PFSK-1 (cell line): ENCODE measurements at regions not wholly inside any gene's neighbourhood (a gene's known extent, or its start where the extent isn't known, plus 50 kb on each side); places are given as distances from the start of the nearest gene placed in this dataset.

Source experiments
- FOXP2 ChIP-seq: optimal IDR thresholded peaks from 2 replicates; pipeline ENCODE3; 2011; ENCODE audit warnings: borderline replicate concordance, control low read depth, inconsistent platforms; ENCODE audit not compliant: insufficient read depth; ENCODE audit errors: extremely low read length, extremely low read depth
- POLR2AphosphoS5 ChIP-seq: IDR thresholded peaks from 2 replicates; pipeline ENCODE4 v1.6.1; 2012; ENCODE audit warnings: low read depth, mild to moderate bottlenecking, control low read depth, low read length, moderate library complexity
- SIN3A ChIP-seq: IDR thresholded peaks from 2 replicates; pipeline ENCODE4 v1.6.1; 2012; ENCODE audit warnings: mild to moderate bottlenecking, low read length, moderate library complexity, borderline replicate concordance; ENCODE audit not compliant: insufficient read depth
- TAF1 ChIP-seq: IDR thresholded peaks from 2 replicates; pipeline ENCODE4 v1.6.1; 2012; ENCODE audit warnings: low read length, control low read depth, borderline replicate concordance; ENCODE audit not compliant: insufficient read depth
- TF ChIP-seq, protein P1 (sequence below), 2 experiments: IDR thresholded peaks; 2 replicates each; pipeline versions ENCODE4 v1.6.1 to v1.8.0; 2011 to 2012; ENCODE audit warnings: low read depth in 2 of 2, low read length in 2 of 2, control low read depth in 1 of 2, inconsistent platforms in 1 of 2, mild to moderate bottlenecking in 1 of 2, moderate library complexity in 1 of 2; ENCODE audit not compliant: insufficient read depth in 1 of 2

DNA sequence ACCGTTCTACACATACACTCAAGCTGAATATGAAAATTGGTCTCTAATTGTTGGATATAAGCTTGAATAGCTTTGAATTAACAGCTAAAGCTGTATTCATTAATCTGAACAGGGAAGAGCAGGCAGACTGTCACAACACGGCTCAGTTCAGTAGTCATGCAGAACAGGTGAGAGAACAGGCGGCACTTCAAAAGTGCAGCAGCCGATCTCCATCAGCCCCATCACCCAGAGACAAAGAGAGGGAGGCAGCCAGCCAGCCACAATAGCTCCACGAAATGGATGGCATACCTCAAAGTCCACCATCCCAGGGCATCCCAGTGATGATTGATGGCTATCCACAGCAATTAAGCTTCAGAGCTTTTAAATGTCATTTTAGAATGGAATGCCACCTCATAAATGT is 419.2 kb downstream of the OLFM4 start:
- TF ChIP-seq FOXP2 (no peak), POLR2AphosphoS5 (no peak), TAF1 (no peak), SIN3A (no peak)
- TF ChIP-seq, protein P1, sequence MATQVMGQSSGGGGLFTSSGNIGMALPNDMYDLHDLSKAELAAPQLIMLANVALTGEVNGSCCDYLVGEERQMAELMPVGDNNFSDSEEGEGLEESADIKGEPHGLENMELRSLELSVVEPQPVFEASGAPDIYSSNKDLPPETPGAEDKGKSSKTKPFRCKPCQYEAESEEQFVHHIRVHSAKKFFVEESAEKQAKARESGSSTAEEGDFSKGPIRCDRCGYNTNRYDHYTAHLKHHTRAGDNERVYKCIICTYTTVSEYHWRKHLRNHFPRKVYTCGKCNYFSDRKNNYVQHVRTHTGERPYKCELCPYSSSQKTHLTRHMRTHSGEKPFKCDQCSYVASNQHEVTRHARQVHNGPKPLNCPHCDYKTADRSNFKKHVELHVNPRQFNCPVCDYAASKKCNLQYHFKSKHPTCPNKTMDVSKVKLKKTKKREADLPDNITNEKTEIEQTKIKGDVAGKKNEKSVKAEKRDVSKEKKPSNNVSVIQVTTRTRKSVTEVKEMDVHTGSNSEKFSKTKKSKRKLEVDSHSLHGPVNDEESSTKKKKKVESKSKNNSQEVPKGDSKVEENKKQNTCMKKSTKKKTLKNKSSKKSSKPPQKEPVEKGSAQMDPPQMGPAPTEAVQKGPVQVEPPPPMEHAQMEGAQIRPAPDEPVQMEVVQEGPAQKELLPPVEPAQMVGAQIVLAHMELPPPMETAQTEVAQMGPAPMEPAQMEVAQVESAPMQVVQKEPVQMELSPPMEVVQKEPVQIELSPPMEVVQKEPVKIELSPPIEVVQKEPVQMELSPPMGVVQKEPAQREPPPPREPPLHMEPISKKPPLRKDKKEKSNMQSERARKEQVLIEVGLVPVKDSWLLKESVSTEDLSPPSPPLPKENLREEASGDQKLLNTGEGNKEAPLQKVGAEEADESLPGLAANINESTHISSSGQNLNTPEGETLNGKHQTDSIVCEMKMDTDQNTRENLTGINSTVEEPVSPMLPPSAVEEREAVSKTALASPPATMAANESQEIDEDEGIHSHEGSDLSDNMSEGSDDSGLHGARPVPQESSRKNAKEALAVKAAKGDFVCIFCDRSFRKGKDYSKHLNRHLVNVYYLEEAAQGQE (IDR thresholded peaks at IDR 0.05; ENCODE audit: insufficient read depth in 1 of 2, low read depth in 2 of 2, low read length in 2 of 2), result no peak

DNA sequence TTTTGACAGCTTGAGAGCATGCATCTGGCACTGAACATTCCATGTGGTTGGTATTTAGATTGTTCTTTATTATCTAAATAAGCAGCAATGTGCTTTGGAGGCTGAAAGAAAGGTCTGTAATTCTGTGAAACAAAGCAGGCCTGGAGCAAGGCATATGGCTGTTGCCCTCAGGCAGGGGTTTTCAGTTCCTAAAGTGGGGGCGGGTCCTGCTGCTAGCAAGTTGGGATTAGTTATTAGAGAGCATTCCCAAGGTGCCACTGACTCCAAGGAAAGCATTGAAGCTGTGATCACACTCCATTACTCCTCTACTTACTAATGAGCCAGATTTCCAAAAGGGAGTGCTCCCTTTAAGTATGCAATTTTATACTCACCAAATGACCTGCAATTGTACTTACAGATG is 432.2 kb downstream of the OLFM4 start:
- TF ChIP-seq FOXP2, result no peak
- TF ChIP-seq SIN3A, result no peak
- TF ChIP-seq POLR2AphosphoS5, result no peak
- TF ChIP-seq, protein P1 (IDR thresholded peaks at IDR 0.05; ENCODE audit: insufficient read depth in 1 of 2, low read depth in 2 of 2, low read length in 2 of 2), result no peak

DNA sequence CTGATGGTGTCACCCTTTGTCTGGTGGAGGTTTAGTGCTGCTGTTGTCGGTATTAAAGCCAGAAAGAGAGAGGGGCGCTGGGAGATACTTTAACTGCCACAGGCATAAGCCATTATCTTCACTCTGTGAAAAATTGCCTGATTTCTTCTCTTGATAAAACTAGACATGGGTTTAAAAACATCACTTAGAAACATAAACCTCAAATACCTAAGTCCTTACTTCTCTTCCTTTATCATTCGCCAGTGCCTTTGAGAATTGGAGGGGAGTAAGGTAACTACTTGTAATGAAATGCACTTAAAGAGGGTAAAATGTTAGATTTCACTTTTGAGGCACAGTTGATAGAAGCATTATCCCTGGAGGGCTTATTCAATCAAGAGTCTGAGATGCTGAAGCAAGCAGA is 434.5 kb downstream of the OLFM4 start:
- TF ChIP-seq, protein P1 (IDR thresholded peaks at IDR 0.05; ENCODE audit: insufficient read depth in 1 of 2, low read depth in 2 of 2, low read length in 2 of 2), result no peak
- no peak for TF ChIP-seq FOXP2
- TF ChIP-seq TAF1, result no peak
- no peak for TF ChIP-seq SIN3A

DNA sequence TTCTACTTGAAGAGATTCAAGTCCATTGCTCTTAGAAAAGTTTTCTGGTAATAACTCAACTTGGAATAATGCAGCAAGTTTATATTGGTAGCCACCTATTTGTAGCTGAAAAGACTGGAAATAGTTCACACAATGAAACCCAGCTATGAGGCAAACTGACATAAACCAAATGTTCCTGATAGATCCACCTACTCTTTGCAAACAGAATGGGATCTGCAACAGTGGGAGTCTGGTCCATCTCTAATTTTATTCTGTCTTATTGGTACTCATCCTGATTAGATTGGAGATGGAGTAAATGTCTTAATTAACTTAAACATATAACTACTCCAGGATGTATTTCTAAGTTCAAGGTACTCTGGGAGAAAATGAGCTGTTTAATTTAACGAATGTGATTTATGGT is 438.0 kb downstream of the OLFM4 start:
- TF ChIP-seq FOXP2 (no peak), SIN3A (no peak), TAF1 (no peak), POLR2AphosphoS5 (no peak)
- TF ChIP-seq, protein P1 (IDR thresholded peaks at IDR 0.05; ENCODE audit: insufficient read depth in 1 of 2, low read depth in 2 of 2, low read length in 2 of 2), result no peak

DNA sequence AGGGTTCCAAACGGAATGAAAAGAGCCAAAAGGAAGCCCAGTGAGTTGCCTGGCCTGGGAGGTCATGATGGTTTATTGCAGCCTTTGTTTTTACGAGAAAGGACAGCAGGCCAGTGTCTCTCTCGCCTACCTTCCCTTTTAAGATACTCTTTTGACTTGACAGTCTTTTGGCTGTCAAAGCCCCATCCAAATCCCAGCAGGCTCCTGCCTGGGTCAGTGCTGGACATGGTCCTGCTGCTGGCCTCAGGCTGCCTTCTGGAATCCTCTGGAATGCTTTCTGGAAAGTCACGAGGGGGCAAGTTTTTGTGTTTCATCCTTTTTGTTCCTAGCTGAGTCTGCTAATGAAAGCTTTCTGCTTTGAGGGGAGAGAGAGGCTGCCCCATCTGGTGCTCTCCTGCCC is 444.8 kb downstream of the OLFM4 start:
- TF ChIP-seq FOXP2 (no peak), POLR2AphosphoS5 (no peak), TAF1 (no peak), SIN3A (no peak)
- TF ChIP-seq, protein P1 (IDR thresholded peaks at IDR 0.05; ENCODE audit: insufficient read depth in 1 of 2, low read depth in 2 of 2, low read length in 2 of 2), result no peak
